ENCODE measurements at regions not wholly inside any gene's neighbourhood (a gene's known extent, or its start where the extent isn't known, plus 50 kb on each side); places are given as distances from the start of the nearest gene placed in this dataset.

GRCh38 chr6:167529444-167530335, 204.8 kb downstream of the TTLL2 start (continued):
- TF ChIP-seq NR1H2 (CRISPR knock-in tag; IDR thresholded peaks at IDR 0.05; ENCODE audit: borderline replicate concordance, low read depth) (no peak), ZNF616 (CRISPR knock-in tag; IDR thresholded peaks at IDR 0.05; ENCODE audit: low read depth) (no peak), HMG20A (CRISPR knock-in tag; IDR thresholded peaks at IDR 0.05; ENCODE audit: borderline replicate concordance) (peak; percentile 37; the same call in 1 of the 2 replicates), HDAC6 (IDR thresholded peaks at IDR 0.05; ENCODE audit: low read depth, low read length) (no peak), ZNF207 (IDR thresholded peaks at IDR 0.05; ENCODE audit: borderline replicate concordance) (no peak), NFKB2 (CRISPR knock-in tag; IDR thresholded peaks at IDR 0.05; ENCODE audit: borderline replicate concordance) (no peak), EP300 (IDR thresholded peaks at IDR 0.05; ENCODE audit: low read depth in 2 of 2, low read length in 2 of 2) (no peak), EP300 (CRISPR knock-in tag; IDR thresholded peaks at IDR 0.05; ENCODE audit: borderline replicate concordance) (no peak), ZNF232 (CRISPR knock-in tag; IDR thresholded peaks at IDR 0.05; ENCODE audit: borderline replicate concordance) (no peak), PAX8 (CRISPR knock-in tag; IDR thresholded peaks at IDR 0.05; ENCODE audit: borderline replicate concordance) (no peak), TRIM22 (IDR thresholded peaks at IDR 0.05) (no peak), SNAI1 (CRISPR knock-in tag; IDR thresholded peaks at IDR 0.05; ENCODE audit: borderline replicate concordance) (peak; percentile 42; the same call in 1 of the 2 replicates), TFAP4 (IDR thresholded peaks at IDR 0.05; ENCODE audit: borderline replicate concordance, low read depth) (peak; percentile 30; the same call in 1 of the 2 replicates), LCORL (IDR thresholded peaks at IDR 0.05) (no peak), LCORL (CRISPR knock-in tag; IDR thresholded peaks at IDR 0.05) (0 out of 2 replicates have a peak, but pooled peaks have one; percentile 15), ZFYVE20 (CRISPR knock-in tag; IDR thresholded peaks at IDR 0.05; ENCODE audit: borderline replicate concordance, low read depth) (no peak), ZBTB44 (CRISPR knock-in tag; IDR thresholded peaks at IDR 0.05) (no peak), ZBTB33 (CRISPR knock-in tag; IDR thresholded peaks at IDR 0.05) (no peak), NAIF1 (CRISPR knock-in tag; IDR thresholded peaks at IDR 0.05; ENCODE audit: borderline replicate concordance) (no peak), CTCF (CRISPR knock-in tag; IDR thresholded peaks at IDR 0.05) (no peak)
